HepG2 (cell line): ENCODE measurements at regions not wholly inside any gene's neighbourhood (a gene's known extent, or its start where the extent isn't known, plus 50 kb on each side); places are given as distances from the start of the nearest gene placed in this dataset.

Experiments used
- ATAC-seq: fragments of 200-7000 bp; cut with Tn5 transposase; 3 replicates; pipeline ENCODE4 v1.9.1; 2020; ENCODE audit warnings: mild to moderate bottlenecking, moderate library complexity
- BruUV-seq: library from RNA; stranded (reverse); fragments of 400-500 nt; replicated peaks from 2 replicates; lab custom pipeline; 2021; lab: Mats Ljungman, UMichigan
- CTCF ChIA-PET: fragments of 300-600 bp; formaldehyde crosslinking; extraction: SDS; loops from one replicate; lab custom pipeline; 2021; ENCODE audit warnings: low total read pairs, inconsistent platforms, low intra/inter-chr PET ratio; lab: Yijun Ruan, JAX
- POLR2A ChIA-PET: fragments of 350-600 bp; sonication (Branson Sonifier 250); formaldehyde crosslinking; loops from one replicate; lab custom pipeline; 2020; ENCODE audit warnings: antibody characterized with exemption, inconsistent platforms; lab: Yijun Ruan, JAX
- DNase-seq: peaks from one replicate; pipeline ENCODE4 v3.0.0-alpha.2; 2015; ENCODE audit warnings: low spot score
- FAIRE-seq: peaks from 3 replicates; lab custom pipeline; 2011; peaks lifted over from hg19 to GRCh38; lab: Jason Lieb, UNC
- H2AFZ ChIP-seq: one replicate; pipeline ENCODE4 v1.6.1; 2011; ENCODE audit warnings: low read length, inconsistent platforms
- H3K27ac ChIP-seq: fragments of 300-600 bp; 3 replicates; pipeline ENCODE4 v1.8.0; 2011; ENCODE audit warnings: mixed run types, mild to moderate bottlenecking, mixed read lengths, low read length, inconsistent platforms; ENCODE audit not compliant: insufficient read depth; ENCODE audit errors: extremely low read length
- H3K27me3 ChIP-seq, 2 experiments: fragments of 200-600 bp in 1 of 2; 2 replicates in 1 of 2; 3 replicates in 1 of 2; pipeline versions ENCODE4 v1.6.0 to v1.8.0; 2011; ENCODE audit warnings: low read length in 2 of 2, mild to moderate bottlenecking in 2 of 2, moderate library complexity in 2 of 2, inconsistent platforms in 1 of 2; ENCODE audit not compliant: insufficient read depth in 2 of 2, control insufficient read depth in 1 of 2
- H3K36me3 ChIP-seq, 2 experiments: fragments of 200-600 bp in 1 of 2; replicated peaks in 1 of 2; 2 replicates in 1 of 2; 3 replicates in 1 of 2; pipeline versions ENCODE4 v1.5.1 to v1.8.0; 2011; ENCODE audit warnings: low read length in 2 of 2, inconsistent platforms in 1 of 2; ENCODE audit not compliant: insufficient read depth in 2 of 2, control insufficient read depth in 1 of 2
- H3K4me1 ChIP-seq: 2 replicates; pipeline ENCODE4 v1.5.1; 2012; ENCODE audit warnings: low read length, inconsistent platforms; ENCODE audit not compliant: insufficient read depth
- H3K4me2 ChIP-seq: 2 replicates; pipeline ENCODE4 v1.6.0; 2011; ENCODE audit warnings: low read depth, low read length, inconsistent platforms
- H3K4me3 ChIP-seq, 3 experiments: fragments of 200-600 bp in 1 of 3; sonication (generic), shearing (Covaris generic) in 1 of 3; replicated peaks in 1 of 3; 2 replicates each; pipeline ENCODE4 v1.5.1; 2011 to 2016; ENCODE audit warnings: low read length in 3 of 3, inconsistent platforms in 2 of 3, low read depth in 2 of 3, mild to moderate bottlenecking in 2 of 3, control low read depth in 1 of 3, mixed read lengths in 1 of 3; ENCODE audit not compliant: insufficient read depth in 1 of 3
- H3K79me2 ChIP-seq: one replicate; pipeline ENCODE4 v1.6.1; 2011; ENCODE audit warnings: low read length, inconsistent platforms; ENCODE audit not compliant: insufficient read depth
- H3K9ac ChIP-seq: 2 replicates; pipeline ENCODE4 v1.6.0; 2011; ENCODE audit warnings: mild to moderate bottlenecking, low read depth, low read length, inconsistent platforms; ENCODE audit not compliant: insufficient read depth
- H3K9me3 ChIP-seq: 2 replicates; pipeline ENCODE4 v1.5.1; 2012; ENCODE audit warnings: mild to moderate bottlenecking, low read length
- H4K20me1 ChIP-seq: 2 replicates; pipeline ENCODE4 v1.6.0; 2011; ENCODE audit warnings: inconsistent platforms, mild to moderate bottlenecking, low read length, moderate library complexity; ENCODE audit not compliant: insufficient read depth
- GPN1 ChIP-seq: sonication (generic); formaldehyde crosslinking; IDR thresholded peaks from 2 replicates; pipeline ENCODE4 v1.5.1; 2020; ENCODE audit warnings: missing genetic modification reagents, borderline replicate concordance
- HNRNPH1 ChIP-seq: fragments of 200-400 bp; formaldehyde crosslinking; optimal IDR thresholded peaks from 2 replicates; pipeline ENCODE3; 2017; ENCODE audit warnings: mild to moderate bottlenecking, low read depth, low read length
- KDM1A ChIP-seq: IDR thresholded peaks from 2 replicates; pipeline ENCODE4 v1.6.1; 2016; ENCODE audit warnings: missing compliant biosample characterization
- KMT2B ChIP-seq: IDR thresholded peaks from 2 replicates; pipeline ENCODE4 v1.6.1; 2016; ENCODE audit warnings: missing genetic modification reagents, missing compliant biosample characterization
- PITX1 ChIP-seq: sonication (generic); formaldehyde crosslinking; IDR thresholded peaks from 2 replicates; pipeline ENCODE4 v1.5.1; 2020; ENCODE audit warnings: mild to moderate bottlenecking, missing genetic modification reagents
- POLR2AphosphoS2 ChIP-seq: IDR thresholded peaks from 2 replicates; pipeline ENCODE4 v1.6.1; 2011; ENCODE audit warnings: low read depth, low read length, improper control_type of control experiment
- RFX3 ChIP-seq: IDR thresholded peaks from 2 replicates; pipeline ENCODE4 v1.6.1; 2016; ENCODE audit warnings: missing biosample characterization, missing genetic modification reagents
- SRY ChIP-seq: sonication (generic); formaldehyde crosslinking; IDR thresholded peaks from 2 replicates; pipeline ENCODE4 v1.8.0; 2022; ENCODE audit warnings: mild to moderate bottlenecking, missing genetic modification reagents
- ZFP82 ChIP-seq: sonication (generic); formaldehyde crosslinking; IDR thresholded peaks from 2 replicates; pipeline ENCODE4 v1.5.1; 2020; ENCODE audit warnings: mild to moderate bottlenecking, missing genetic modification reagents, borderline replicate concordance
- ZNF350 ChIP-seq: sonication (generic); formaldehyde crosslinking; IDR thresholded peaks from 2 replicates; pipeline ENCODE4 v1.4.0; 2020; ENCODE audit warnings: mild to moderate bottlenecking, low read depth, missing genetic modification reagents, borderline replicate concordance
- ZNF441 ChIP-seq: sonication (generic); formaldehyde crosslinking; IDR thresholded peaks from 2 replicates; pipeline ENCODE4 v1.7.0; 2021; ENCODE audit warnings: missing genetic modification reagents, borderline replicate concordance
- ZNF484 ChIP-seq: sonication (generic); formaldehyde crosslinking; IDR thresholded peaks from 2 replicates; pipeline ENCODE4 v1.5.1; 2020; ENCODE audit warnings: mild to moderate bottlenecking, low read depth, missing genetic modification reagents, borderline replicate concordance
- ZNF556 ChIP-seq: sonication (generic); formaldehyde crosslinking; IDR thresholded peaks from 2 replicates; pipeline ENCODE4 v1.4.0; 2020; ENCODE audit warnings: mild to moderate bottlenecking, missing genetic modification reagents, borderline replicate concordance
- ZNF614 ChIP-seq: IDR thresholded peaks from 2 replicates; pipeline ENCODE4 v1.6.1; 2018; ENCODE audit warnings: missing biosample characterization, missing genetic modification reagents, inconsistent platforms, borderline replicate concordance
- ZNF674 ChIP-seq: sonication (generic); formaldehyde crosslinking; IDR thresholded peaks from 2 replicates; pipeline ENCODE4 v1.5.0; 2020; ENCODE audit warnings: low read depth, mild to moderate bottlenecking, missing genetic modification reagents
- WGBS: methylation state at CpG from one replicate; pipeline ENCODE4 v1.1.6; 2017; ENCODE audit warnings: low lambda C conversion rate; 5-methylcytosine and 5-hydroxymethylcytosine counted together
- in situ Hi-C: cut with HindIII; loops from 2 replicates; pipeline ENCODE4 v1.10.0; 2017; ENCODE audit warnings: low pct_unique_long_range_greater_than_20kb; ENCODE audit not compliant: extremely low pct_ligation_motif_present
- intact Hi-C: fragments of 100-400 bp; cut with micrococcal nuclease; formaldehyde crosslinking; loops from one replicate; pipeline ENCODE4 v1.10.0; 2022; ENCODE audit not compliant: unreplicated experiment
- TF ChIP-seq, protein P1 (sequence below): sonication (generic); formaldehyde crosslinking; IDR thresholded peaks from 2 replicates; pipeline ENCODE4 v1.8.1; 2023; ENCODE audit warnings: mild to moderate bottlenecking, missing genetic modification reagents, borderline replicate concordance
- TF ChIP-seq, protein P2 (sequence below): sonication (generic); formaldehyde crosslinking; conservative IDR thresholded peaks from 2 replicates; pipeline ENCODE4 v1.4.0; 2020; ENCODE audit warnings: missing genetic modification reagents
- TF ChIP-seq, protein P3 (sequence below): sonication (generic); formaldehyde crosslinking; IDR thresholded peaks from 2 replicates; pipeline ENCODE4 v1.4.0; 2020; ENCODE audit warnings: missing genetic modification reagents, mild to moderate bottlenecking, borderline replicate concordance

DNA sequence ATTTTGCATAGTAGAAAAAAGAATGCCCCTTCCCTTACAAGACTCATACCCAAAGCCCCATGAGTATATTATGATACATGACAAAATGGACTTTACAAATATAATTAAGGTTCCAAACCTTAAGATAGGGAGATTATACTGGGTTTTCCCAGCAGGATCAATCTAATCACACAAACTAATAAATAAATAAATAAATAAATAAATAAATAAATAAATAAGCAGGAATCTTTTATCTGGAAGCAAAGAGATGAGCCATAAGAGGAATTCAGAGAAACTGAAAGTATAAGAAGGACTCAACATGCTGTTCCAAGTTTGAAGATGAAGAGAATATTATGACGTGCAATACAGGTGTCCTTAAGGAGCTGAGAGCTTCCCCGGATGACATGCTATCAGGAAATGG is 1174.5 kb downstream of the DTWD2 start:
- Histone ChIP-seq H3K36me3 (no peaks in the 10 kb centered on the region), H2AFZ (no peak overlapping the region), H3K4me1 (no peaks in the 10 kb centered on the region), H3K27me3 (no peaks in the 10 kb centered on the region), H3K4me3 (no peak overlapping the region), H3K9ac (no peak overlapping the region), H3K9me3 (no peaks in the 10 kb centered on the region), H4K20me1 (no peaks in the 10 kb centered on the region), H3K79me2 (no peaks in the 10 kb centered on the region), H3K4me2 (no peak overlapping the region), H3K27ac (no peak overlapping the region)
- ATAC-seq (no peak), FAIRE-seq (no peak), DNase-seq (no peak)
- ChIA-PET POLR2A (no interaction called here), CTCF (no interaction called here)
- no TSS peak for BruUV-seq
- 19% methylated on average over 2 of the region's 2 CpGs for WGBS
- in situ Hi-C loops = no loop called here
- intact Hi-C loops = no loop called here
- TF ChIP-seq HNRNPH1 = no peak
- no peak for TF ChIP-seq ZNF674
- TF ChIP-seq, protein P1, sequence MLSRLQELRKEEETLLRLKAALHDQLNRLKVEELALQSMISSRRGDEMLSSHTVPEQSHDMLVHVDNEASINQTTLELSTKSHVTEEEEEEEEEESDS (CRISPR knock-in tag) = no peak

DNA sequence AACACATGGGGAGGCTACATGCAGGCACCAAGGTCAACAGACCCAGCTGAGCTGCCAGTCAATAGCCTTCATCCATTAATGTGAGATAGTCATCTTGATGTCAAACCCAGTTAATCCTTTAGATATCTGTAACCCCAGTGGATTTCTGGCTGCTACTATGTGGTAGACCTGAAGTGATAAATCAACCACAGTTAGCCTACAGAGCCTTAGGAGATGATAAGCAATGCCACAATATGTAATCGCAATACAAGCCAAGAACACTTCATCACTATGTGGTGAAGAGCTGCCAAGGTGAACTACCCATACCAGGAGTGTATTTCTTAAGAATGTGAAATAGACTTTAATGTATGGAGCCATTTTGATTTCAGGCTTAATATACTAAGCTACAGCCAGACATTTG is 1175.5 kb downstream of the DTWD2 start:
- Histone ChIP-seq H3K27me3 (no peaks in the 10 kb centered on the region), H3K79me2 (no peaks in the 10 kb centered on the region), H3K27ac (no peak overlapping the region), H2AFZ (no peak overlapping the region), H3K4me3 (no peak overlapping the region), H3K9me3 (no peaks in the 10 kb centered on the region), H3K4me2 (no peak overlapping the region), H3K4me1 (no peaks in the 10 kb centered on the region), H3K9ac (no peak overlapping the region), H3K36me3 (no peaks in the 10 kb centered on the region), H4K20me1 (no peaks in the 10 kb centered on the region)
- in situ Hi-C loops (no loop called here), intact Hi-C loops (no loop called here)
- ChIA-PET CTCF (no interaction called here), POLR2A (no interaction called here)
- no TSS peak for BruUV-seq
- FAIRE-seq (no peak), DNase-seq (no peak), ATAC-seq (no peak)
- 0% methylated on average over 1 of the region's 1 CpG for WGBS
- TF ChIP-seq PITX1 (no peak), KMT2B (CRISPR knock-in tag) (no peak), KDM1A (CRISPR knock-in tag) (no peak), ZNF614 (CRISPR knock-in tag) (no peak), ZNF441 (CRISPR knock-in tag) (no peak), POLR2AphosphoS2 (no peak), ZNF556 (CRISPR knock-in tag) (no peak), RFX3 (CRISPR knock-in tag) (no peak), SRY (CRISPR knock-in tag) (no peak), ZNF350 (CRISPR knock-in tag) (no peak), ZFP82 (CRISPR knock-in tag) (no peak), ZNF484 (no peak), GPN1 (CRISPR knock-in tag) (no peak)
- TF ChIP-seq, protein P2, sequence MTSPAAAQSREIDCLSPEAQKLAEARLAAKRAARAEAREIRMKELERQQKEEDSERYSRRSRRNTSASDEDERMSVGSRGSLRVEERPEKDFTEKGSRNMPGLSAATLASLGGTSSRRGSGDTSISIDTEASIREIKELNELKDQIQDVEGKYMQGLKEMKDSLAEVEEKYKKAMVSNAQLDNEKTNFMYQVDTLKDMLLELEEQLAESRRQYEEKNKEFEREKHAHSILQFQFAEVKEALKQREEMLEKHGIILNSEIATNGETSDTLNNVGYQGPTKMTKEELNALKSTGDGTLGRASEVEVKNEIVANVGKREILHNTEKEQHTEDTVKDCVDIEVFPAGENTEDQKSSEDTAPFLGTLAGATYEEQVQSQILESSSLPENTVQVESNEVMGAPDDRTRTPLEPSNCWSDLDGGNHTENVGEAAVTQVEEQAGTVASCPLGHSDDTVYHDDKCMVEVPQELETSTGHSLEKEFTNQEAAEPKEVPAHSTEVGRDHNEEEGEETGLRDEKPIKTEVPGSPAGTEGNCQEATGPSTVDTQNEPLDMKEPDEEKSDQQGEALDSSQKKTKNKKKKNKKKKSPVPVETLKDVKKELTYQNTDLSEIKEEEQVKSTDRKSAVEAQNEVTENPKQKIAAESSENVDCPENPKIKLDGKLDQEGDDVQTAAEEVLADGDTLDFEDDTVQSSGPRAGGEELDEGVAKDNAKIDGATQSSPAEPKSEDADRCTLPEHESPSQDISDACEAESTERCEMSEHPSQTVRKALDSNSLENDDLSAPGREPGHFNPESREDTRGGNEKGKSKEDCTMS (CRISPR knock-in tag) = no peak
- TF ChIP-seq, protein P3, sequence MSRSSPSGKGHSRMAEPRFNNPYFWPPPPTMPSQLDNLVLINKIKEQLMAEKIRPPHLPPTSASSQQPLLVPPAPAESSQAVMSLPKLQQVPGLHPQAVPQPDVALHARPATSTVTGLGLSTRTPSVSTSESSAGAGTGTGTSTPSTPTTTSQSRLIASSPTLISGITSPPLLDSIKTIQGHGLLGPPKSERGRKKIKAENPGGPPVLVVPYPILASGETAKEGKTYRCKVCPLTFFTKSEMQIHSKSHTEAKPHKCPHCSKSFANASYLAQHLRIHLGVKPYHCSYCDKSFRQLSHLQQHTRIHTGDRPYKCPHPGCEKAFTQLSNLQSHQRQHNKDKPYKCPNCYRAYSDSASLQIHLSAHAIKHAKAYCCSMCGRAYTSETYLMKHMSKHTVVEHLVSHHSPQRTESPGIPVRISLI (CRISPR knock-in tag) = no peak
